ENCODE measurements at regions not wholly inside any gene's neighbourhood (a gene's known extent, or its start where the extent isn't known, plus 50 kb on each side); places are given as distances from the start of the nearest gene placed in this dataset.

DNA sequence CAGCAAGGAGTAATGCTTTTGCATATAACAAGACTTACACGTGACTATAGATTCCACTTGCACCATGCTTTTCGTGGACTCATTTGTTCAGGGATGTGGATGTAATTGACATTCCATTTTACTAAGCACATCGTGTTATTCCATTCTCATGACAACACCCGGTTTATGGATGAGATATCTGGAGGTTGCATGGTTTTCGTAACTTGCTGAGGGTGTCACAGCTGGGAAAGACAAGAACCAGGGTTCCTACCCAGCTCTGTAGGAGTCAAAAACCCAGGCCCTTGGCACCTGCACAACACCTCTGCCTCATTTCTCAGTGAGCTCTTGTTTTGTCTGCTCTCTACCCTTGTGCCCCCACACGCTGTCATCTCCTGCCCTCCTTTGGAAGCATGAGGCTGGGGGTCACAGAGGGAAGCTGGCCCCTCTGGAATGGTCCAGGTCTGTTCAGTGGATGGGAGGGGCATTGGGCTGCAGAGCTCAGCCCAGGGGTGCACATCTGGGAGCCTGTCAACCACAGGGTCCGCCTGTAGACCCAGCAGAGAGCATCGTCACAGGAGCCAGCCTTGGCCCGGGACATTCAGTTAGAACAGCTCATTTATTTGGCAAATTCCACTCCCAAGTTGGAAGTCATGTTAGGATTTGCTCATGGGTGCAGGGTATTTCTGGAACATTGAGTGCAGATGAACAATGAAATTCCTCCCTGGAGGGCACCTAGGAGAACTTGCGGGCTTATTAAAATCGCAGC, 120.1 kb upstream of the TWIST2 start:
- DNase-seq: no peak

DNA sequence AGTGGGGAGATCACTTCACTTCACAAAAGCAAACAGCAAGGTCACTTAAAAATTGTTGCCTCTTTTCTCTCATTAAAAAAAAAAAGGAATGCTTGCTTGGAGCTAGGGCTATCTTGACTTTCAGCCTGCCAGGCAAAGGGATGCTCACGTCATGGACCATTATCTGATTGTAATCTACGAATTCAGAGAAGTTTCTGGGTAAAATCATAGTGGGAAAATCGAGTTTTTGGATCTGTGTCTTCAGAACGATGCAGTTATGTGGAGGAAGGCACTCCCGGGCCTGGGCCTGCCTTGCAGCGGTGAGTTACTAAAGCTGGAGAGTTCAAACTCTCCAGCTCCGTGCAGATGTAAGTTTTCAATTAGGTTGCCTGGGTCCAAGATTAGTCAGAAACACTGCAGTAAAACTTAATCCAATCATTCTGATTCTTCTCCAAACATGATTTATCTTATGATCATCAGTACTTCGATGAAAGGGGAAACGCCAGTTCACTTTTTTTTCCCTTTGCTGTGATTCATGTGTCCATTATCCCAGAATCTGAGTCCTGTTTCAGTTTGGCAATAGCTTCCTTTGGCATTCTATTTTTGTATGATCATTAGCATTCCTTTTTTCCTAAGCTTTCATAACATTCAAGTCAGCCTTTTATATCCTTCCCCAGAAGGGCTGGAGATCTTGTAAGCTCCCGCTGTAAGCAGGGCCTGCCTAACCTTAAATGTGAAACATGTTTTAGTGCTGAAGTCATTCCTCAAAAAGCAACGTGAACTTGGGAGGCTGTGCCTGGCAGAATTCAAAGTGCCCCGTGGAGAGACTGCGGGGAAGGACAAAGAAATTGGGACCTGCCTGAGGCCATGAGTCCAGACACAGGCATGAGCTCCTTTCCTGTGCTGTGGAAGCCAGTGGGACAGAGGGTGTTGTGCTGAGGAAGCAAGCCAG, 119.3 kb upstream of the TWIST2 start:
- no peak for DNase-seq

DNA sequence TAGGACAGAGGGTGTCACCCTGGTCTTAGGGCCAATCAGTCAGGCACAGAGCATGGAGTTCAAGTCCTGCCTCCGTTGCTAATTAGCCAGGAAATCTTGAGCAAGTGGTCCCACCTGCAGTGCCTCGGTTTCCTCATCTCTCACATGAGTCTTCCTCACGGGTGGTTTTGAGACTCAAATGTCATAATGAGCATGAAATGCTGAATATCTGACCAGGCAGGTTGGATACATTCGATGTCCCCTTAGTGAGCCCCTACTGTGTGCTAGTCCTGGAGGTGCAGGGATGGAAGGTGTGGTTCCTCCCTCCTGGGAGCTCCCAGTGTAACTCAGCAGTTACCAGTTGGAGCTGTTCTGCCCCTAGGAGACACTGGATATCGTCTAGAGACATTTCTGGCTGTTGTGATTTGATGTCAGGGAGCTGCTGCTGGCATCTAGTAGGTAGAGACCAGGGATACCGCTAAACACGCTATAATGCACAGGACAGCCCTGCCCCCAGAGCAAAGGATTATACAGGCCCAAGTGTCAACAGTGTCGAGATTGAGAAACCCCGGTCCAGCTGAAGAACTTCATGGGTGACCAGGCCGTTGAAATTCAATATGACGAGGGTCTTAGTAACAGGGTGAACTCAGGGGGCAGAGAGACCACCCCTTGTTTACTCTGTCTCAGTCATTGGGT, 118.5 kb upstream of the TWIST2 start:
- no peak for DNase-seq

DNA sequence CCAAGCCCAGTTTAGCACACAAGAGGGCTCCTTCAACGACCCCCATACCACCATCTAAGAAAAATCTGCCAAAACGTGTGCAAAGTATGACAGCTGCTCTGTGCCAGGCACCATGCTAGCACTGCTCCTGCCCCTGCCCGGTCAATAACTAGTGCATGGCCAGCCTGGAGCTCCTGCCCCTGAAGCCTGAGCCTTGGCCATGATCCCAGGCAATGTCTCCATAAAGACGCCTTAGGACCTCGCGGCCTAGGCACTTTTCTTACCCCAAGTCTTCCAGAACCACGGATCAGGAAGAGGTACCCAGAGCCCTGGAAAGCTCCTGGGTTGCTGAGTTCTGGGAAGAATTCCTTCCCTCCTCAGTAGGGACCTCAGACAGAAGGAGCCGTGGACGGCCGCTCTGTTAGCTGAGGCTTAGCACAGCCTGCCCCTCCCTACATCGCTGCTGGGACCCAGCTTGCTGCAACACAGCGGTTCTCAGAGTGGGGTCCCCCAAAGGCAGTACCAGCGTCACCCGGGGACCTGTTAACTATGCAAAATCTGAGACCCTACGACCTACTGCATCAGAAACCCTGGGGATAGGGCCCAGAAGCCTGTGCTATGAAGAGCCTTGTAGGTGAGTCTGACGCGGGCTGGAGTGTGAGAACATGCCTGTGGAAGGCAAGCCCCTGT, 117.8 kb upstream of the TWIST2 start:
- DNase-seq: no peak

DNA sequence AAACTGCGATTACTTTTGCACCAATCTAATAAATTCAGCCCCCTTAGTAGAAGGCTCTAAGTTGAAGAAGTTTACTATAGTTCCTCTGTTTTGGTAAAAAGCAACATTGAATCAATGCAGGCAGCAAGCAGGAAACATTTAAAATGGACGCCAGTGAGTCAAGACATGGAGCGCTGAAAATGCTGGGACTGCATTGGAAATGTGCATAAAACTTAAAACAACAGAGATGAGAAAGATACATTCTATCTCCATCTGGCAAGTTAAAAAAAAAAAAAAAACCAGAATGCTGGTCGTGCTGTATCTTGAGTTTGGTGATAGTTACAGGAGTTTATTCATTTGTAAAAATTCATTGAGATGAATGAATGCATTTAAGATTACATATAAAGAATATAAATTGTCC, 117.0 kb upstream of the TWIST2 start:
- no peak for DNase-seq

DNA sequence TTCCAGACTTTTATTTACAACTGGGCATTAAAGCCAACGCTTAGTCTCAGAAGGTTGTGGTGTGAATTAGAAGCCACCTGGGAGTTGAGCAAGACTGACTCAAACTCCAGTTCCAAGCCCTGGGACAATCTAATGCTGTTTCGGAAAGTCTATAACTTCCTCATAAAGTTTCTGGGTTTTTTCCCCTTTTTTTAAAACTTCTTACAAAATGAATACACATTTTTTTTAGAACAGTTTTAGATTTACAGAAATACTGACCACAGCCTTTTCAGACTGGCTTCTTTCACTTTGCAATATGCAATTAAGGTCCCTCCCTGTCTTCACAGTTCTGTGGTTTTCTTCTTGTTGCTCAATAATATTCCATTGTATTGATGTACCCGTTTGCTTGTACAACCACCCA, 115.9 kb upstream of the TWIST2 start:
- DNase-seq: no peak

DNA sequence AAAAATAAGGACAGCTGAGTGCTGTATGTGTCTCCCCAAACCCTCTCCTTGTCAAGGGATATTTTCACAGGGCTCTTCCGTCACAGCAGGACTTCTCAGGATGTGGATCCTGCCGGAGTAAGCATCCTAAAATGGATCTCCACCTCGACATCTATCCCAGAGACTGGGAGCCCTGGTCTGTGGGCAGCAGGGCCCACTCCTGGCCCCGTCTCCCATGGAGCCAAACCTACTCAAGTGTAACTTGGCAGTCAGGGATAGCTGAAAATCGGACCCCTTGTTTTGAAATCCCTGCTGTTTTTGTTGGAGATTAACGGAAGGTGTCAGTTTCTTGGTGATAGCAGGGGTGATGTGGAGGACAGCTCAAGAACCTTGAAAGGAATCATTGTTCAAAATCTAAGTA, 109.0 kb upstream of the TWIST2 start:
- no peak for DNase-seq

DNA sequence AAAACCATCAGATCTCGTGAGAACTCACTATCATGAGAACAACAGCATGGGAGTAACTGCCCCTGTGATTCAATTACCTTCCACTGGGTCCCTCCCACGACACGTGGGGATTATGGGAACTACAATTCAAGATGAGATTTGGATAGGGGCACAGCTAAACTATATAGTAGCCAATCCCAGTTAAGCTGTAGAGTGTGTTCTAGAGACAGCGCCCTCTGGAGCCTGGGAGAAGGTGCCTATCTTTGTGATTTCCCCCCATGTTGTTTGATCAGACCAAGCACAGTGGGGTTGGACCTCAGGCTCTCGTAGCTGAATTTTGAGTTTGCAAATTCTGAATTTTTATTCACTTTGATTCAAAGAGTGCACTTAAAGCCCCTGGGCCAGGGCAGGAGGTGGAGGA, 108.2 kb upstream of the TWIST2 start:
- DNase-seq: no peak

DNA sequence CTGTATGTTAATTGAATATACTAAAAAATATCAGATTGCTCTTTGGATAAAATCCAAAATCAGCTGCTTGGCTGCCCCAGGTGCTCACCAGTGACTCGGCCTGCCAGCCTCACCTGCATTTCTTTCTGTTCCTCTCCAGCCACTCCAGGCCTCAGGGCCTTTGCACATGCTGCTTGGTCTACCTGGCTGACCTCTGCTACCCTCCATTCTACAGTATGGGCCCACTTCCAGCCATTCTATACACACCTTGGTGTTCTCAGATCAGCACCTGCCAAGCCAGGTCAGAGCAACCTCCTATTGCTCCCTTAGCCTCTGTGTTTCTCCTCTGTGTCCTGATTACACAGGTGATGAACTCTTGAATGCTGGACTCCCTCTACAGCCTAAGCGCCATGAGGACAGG, 106.6 kb upstream of the TWIST2 start:
- no peak for DNase-seq

DNA sequence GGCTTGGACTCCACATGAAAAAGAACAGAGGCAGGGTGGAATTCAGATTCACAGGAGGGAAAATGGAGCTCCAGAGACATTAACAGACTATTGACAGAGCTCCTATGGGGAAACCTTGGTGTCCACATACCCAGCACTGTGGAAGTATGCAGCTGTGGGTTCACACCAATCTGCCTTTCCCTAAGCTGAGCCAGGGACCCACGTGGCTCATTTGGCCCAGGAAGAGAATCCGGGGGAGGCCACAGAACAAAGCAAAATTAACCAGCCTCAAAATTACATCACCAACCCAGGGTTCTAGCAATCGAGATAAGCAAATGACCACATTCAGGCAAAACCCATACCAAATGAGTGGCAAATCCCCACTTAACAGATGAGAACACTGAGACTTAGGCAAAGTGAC, 105.8 kb upstream of the TWIST2 start:
- DNase-seq: no peak

DNA sequence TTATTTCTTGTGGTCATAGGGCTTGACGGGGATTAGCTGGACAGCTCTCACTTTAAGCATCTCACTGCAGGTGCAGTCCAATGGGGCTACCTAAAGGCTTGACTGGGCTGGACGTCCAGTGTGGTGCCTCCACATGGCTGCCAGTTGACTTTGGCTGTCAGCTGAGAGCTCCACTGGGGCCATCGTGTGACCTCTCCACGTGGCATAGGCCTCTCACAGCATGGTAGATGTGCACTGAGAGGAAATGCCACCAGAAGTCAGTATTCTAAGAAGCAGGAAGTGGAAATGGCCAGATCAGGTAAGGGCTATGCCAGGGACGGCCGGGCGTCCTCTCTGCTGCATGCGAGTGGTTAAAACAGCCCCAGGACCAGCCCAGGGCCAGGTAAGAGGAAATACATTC, 105.2 kb upstream of the TWIST2 start:
- DNase-seq: no peak

DNA sequence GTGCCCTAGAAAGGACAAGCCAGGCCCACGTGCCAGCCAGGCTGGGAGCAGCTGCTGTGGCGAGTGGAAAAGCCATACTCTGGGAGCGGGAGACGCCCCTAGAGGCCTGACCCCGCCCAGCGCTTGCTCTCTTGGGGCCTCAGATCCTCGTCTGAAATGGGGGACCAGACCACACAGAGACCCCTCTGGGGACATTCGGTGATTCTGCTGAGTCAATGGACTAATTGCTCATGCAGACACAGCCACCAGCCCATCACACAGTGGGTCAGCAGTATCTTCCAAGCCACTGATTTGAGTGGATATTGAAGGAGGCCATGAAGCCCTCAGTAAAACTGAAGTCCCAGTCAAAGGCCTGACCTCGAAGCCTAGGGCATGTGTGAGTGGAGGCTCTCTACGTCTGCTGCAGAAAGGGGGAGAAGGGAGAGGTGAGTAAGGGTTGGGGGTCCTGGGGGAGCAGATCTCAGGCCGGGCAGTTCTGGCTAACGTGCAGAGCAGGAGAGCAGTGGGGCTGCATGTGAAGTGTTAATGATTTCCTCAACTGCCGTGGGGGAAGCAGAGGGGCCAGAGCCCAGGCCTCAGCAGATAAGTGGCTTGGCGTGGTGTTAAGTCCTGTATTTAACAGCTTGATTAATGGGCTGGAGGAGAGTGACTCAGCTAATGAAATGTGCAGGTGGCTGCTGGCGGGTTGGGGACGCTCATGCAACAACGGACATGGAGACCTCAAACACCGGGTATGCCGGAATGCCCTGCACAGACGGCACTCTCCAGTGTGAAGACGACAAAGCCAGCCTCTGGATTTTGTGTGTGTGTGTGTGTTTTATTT, 104.4 kb upstream of the TWIST2 start:
- DNase-seq: no peak

DNA sequence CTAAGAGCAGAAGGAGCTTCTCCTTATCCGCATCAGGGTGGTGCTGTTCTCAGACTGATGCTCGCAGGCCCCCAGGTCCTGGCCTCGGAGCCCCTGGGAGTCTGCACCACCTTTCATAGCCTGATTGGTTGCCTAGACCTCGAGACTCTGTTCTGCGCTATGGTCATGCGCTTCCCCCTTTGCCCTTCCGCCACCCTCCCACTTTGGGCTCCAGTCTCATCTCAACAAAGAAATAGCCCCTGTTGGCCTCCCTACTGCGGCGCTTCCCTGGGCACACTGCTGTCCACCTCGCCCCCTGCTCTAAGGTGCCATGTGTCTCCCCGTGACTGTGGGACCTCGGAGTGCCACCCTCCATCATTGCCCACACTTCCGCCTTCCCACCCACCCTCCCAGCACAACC, 102.9 kb upstream of the TWIST2 start:
- no peak for DNase-seq

DNA sequence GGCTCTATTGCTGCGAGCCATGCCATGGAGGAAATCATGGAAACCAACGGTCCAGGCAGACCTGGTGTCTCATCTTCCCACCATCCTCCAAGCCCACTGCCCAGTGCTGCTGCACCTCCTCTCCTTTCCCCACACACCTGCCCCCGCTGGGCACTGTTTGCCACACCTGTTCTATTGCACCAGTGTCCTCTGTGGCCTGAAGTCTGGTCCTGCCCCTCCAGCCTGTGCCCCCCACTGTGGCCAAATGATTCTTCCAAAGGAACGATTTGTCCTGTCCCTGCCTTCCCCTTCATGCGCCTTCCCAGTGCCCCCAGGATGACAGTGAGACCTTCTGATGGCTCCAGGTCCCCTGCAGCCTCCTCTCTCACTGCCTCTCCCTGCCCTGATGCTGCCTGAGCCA, 101.9 kb upstream of the TWIST2 start:
- DNase-seq: no peak

DNA sequence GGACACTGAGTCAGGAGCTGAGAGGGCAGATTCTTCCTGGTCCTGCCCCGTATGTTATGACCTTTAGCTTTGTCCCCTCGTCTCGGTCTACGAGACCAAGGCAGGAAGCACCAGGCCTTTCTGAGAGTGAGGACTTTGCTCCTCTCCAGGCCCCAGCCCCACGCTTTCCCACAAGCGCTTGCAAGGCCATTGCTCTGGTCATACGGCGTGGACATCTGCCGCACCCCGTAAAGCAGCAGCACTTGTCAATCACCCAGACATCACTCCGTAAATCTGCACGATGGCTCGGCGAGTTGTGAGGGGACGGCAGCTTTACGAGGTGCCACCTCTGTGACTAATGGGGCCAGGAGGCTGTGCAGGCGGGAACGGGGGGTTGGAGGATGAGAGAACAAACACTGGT, 100.8 kb upstream of the TWIST2 start:
- no peak for DNase-seq

DNA sequence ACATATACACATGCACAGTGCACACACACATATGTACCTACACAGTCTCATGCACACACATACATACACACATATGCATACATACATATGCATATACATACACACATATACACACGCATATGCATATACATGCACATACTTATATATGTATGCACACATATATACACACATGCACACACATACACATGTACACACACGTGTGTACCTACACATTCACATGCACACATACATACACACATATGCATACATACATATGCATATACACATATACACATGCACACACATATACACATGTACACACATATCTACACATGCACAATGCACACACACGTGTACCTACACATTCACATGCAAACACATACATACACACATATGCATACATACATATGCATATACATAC, 100.3 kb upstream of the TWIST2 start:
- no peak for DNase-seq

DNA sequence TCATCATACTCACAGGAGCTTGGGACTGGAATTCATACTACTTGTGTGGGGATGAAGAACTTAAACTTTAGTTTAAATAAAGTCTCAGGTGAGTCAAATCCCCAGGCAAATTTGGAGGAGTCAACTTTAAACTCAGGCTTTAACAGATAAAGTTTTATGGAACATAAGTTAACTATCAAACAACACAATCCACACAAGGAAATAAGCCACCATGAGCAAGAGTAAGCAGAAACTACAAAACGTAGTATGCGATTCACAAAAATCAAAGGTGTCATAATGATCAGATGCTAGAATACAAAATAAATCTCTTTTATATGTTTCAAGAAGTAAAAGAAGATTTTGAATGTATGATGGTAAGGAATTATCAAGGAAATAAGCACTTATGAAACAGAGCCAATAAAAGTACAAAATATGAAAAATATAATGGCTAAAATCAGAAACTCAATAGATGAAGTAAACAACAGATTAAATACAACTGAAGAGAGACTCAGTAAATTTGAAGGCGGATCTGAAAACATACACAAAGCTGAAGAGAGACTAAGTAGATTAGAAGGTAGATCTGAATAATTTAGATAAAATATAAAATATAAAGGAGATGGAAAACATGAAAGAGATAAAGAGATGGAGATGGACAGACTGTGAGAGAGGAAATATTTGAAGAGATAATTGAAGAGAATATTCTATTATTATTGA, 97.5 kb upstream of the TWIST2 start:
- DNase-seq: no peak

DNA sequence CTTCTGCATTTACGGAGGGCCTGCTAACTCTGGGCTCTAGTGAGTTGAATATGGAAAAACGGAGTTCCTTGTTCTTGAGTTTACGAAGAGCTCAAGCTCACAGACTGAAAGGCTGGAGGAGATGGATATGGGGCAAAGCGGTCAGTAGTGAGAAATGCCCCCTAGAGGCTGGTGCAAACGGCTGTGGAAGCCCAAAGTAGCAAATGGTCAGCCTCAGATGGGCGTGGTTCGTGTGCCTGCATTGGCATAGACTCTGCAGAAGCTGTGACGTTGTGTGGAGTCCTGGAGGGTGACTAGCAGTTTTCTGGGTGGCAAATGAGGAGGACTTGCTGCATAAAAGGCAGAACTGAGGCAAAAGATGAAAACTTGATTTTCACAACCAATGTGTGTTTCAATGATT, 93.6 kb upstream of the TWIST2 start:
- DNase-seq: no peak

DNA sequence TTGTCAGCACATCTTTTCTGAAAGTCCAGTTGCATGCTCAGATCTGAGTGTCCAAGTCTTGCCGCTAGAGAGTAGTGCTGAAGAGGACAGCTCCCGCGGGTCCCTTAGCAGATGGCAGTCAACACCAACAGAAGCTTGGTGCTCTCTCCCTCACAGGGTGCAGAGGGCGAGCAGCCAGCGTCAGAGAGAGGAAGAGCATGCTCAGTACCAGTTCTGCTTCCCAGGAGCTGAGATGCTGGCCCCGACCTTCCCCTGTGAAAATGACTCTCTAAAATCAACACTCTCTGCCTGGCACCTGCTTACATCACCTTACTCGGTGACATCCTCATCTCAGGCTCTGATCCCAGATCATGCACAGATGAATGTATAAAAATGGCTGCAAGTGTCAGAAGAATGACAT, 86.0 kb upstream of the TWIST2 start:
- no peak for DNase-seq

DNA sequence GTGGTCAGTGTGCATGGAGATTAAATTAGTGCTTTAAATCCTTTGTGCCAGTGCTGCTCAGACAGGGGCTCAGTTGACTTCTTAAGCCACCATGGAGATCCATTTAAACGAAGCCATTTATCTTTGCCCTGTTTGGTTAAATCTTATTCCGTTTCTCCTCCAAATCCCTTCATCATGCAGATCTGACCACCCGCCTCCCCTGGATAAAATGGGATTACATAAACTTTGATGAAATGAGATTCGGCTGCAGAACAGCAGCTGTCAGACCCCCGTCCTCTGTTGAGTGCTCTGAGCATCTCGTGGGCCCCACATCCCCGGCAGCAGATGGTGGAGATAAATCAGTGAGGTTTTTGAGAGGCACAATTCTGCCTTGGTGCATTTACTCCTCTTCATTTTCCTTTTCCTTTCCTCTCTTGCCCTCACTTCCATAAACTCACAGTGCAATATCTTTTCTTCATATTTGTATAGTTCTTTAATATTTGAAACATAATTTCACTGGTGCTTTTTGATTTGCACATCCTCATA, 84.4 kb upstream of the TWIST2 start:
- no peak for DNase-seq

DNA sequence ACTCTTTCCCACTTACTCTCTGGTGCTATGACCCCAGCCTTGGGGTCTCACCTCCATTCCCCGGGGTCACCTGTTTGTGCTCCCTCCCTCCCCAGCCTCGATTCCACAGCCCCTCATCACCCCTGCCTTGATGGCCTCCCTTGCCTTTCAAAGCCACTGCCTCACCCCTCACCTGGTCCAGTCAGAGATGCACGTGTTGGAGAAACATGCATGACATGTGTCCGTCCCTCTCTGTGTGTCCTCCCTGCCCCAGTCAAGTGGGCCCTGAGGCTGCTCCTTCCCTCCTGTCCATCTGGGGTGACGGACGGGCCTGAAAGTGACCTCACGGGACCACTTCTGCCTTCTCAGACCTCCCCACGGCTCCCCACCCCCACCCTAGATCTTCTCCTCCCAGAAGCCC, 82.3 kb upstream of the TWIST2 start:
- DNase-seq: no peak

DNA sequence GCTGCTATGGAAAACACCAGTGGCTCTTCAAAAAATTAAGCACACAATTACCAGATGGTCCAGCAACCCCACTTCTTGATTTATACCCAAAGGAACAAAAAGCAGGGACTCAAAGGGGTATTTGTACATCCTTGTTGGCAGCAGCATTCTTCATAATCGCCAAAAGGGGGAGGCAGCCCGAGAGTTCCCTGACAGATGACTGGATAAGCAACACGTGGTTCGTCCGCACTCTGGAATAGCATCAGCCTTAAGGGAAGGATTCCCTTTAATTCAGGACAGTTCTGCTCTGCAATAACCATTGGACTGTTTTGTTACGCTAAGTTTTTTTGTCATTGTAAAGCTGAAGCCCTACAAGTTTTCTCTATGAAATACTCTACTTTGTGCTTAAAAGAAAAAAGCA, 76.7 kb upstream of the TWIST2 start:
- no peak for DNase-seq

All from NCI-H345 (cell line).